Adipocyte (in vitro differentiated cells): ENCODE measurements at regions not wholly inside any gene's neighbourhood (a gene's known extent, or its start where the extent isn't known, plus 50 kb on each side); places are given as distances from the start of the nearest gene placed in this dataset.

Experiments
- DNase-seq: peaks from one replicate; pipeline ENCODE4 v3.0.0-alpha.2; 2015; ENCODE audit warnings: low read depth
- H3K27me3 ChIP-seq: replicated peaks from 2 replicates; pipeline ENCODE4 v1.7.0; 2013; ENCODE audit warnings: mild to moderate bottlenecking, low read length, moderate library complexity; ENCODE audit not compliant: control insufficient read depth, insufficient read depth
- H3K36me3 ChIP-seq: 2 replicates; pipeline ENCODE4 v1.7.0; 2013; ENCODE audit warnings: low read length, mild to moderate bottlenecking, moderate library complexity; ENCODE audit not compliant: control insufficient read depth, insufficient read depth, severe bottlenecking
- H3K4me1 ChIP-seq: 2 replicates; pipeline ENCODE4 v1.7.0; 2013; ENCODE audit warnings: mild to moderate bottlenecking, low read length, moderate library complexity; ENCODE audit not compliant: control insufficient read depth, insufficient read depth
- H3K4me3 ChIP-seq: 2 replicates; pipeline ENCODE4 v1.7.0; 2013; ENCODE audit warnings: mild to moderate bottlenecking, low read length, moderate library complexity
- H3K9ac ChIP-seq: 2 replicates; pipeline ENCODE4 v1.7.0; 2013; ENCODE audit warnings: mild to moderate bottlenecking, low read length, moderate library complexity
- H3K9me3 ChIP-seq: 2 replicates; pipeline ENCODE4 v1.7.0; 2013; ENCODE audit warnings: mild to moderate bottlenecking, low read length, moderate library complexity; ENCODE audit not compliant: control insufficient read depth

DNA sequence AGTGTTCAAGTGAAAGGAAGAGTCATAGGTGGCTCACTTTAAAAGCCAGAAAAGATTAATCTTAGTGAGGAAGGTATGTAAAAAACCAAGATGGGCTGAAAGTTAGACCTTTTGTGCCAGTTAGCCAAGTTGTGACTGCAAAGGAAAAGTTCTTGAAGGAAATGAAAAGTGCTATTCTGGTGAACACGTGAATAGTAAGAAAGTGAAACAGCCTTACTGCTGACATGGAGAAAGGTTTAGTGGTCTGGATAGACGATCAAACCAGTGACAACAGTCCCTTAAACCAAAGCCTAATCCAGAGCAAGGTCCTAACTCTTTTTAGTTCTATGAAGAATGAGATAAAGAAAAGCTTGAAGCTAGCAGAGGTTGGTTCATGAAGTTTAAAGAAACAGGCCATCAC is 106.4 kb downstream of the CTH start:
- H3K4me3 ChIP-seq: no peak overlapping the region
- H3K36me3 ChIP-seq: no peaks in the 10 kb centered on the region
- no peak for DNase-seq
- H3K9me3 ChIP-seq: no peaks in the 10 kb centered on the region
- H3K9ac ChIP-seq: no peak overlapping the region
- H3K27me3 ChIP-seq: no peaks in the 10 kb centered on the region
- H3K4me1 ChIP-seq: no peaks in the 10 kb centered on the region

DNA sequence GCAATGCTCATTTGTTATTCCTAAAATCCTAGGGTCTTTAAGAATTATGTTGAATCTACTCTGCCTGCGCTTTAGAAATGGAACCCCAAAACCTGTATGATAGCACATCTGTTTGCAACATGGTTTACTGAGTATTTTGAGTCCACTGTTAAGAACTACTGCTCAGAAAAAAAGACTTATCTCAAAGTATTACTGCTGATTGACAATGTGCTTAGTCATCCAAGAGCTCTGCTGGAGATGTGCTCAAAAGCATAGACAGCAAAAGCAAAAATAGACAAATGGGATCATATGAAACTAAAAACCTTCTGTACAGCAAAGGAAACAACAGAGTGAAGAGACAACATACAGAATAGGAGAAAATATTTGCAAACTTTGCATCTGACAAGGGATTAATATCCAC is 107.0 kb downstream of the CTH start:
- no peak overlapping the region for H3K4me3 ChIP-seq
- no peaks in the 10 kb centered on the region for H3K9me3 ChIP-seq
- H3K4me1 ChIP-seq: no peaks in the 10 kb centered on the region
- H3K27me3 ChIP-seq: no peaks in the 10 kb centered on the region
- no peak overlapping the region for H3K9ac ChIP-seq
- DNase-seq: no peak
- no peaks in the 10 kb centered on the region for H3K36me3 ChIP-seq

DNA sequence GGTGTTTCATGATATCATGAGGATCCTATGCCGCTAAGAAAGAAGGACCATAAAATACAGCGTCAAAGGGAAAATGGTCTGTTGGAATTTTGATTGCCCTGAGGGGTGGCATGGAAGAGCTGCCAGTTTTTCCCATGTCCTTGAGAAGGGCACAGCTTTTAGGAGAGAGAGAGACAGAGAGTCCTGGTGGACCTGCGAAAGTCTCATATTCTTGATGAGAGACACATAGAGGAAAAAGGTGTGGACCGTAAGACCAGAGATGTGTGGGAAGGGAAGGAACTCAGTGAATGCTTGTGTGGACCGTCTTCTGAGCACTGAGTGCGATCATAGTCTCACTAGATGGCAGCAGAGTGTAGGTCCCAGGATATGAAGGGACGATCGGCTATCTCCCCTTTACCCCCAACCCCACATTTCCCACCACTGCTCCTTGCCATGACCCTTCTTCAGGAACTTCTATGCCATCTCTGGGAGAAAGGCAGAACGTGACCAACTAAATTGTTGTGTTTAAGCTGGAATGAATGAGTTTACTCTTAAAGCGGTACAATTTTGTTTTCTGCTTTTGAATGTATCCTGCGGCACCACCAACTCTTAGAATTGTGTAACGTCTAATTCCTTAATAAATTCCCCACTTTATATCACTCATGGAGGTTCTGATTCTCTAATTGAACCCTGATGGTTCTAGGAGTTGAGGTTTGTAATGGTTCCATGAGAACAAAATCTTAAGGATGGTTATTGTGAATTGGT is 117.7 kb downstream of the CTH start:
- H3K4me3 ChIP-seq: no peak overlapping the region
- no peaks in the 10 kb centered on the region for H3K27me3 ChIP-seq
- no peaks in the 10 kb centered on the region for H3K4me1 ChIP-seq
- no peaks in the 10 kb centered on the region for H3K9me3 ChIP-seq
- H3K36me3 ChIP-seq: no peaks in the 10 kb centered on the region
- peak; percentile 66 for DNase-seq
- H3K9ac ChIP-seq: no peak overlapping the region

DNA sequence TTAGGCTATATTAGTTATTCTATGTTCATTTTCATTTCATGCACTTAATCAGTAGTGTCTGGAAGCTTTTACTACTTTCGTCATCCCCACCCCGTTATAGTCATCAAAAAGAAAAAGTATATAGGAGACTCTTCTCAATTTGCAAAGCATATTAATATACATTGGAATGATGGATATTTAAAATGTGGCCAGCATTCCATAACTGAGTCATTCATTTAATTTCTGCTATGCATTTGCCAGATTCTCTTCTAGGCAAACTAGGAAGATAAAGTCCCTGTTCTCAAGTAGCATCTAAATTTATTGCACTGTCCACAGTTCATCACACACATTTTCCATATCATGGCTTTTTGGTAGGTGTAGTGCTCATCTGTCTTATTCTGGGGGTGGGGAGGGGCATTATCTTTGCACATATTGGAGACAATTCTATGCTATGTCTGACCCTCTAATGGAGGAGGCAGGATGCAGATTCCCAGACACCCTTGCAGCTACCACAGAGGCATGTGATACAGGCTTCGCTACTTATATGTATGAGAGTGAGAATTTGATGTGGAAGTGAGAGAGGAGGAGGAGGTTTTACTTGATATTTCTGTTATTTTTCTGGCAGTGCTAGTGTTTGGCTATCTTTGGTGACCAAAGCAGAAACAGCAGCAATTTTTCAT is 125.8 kb downstream of the CTH start:
- no peaks in the 10 kb centered on the region for H3K36me3 ChIP-seq

DNA sequence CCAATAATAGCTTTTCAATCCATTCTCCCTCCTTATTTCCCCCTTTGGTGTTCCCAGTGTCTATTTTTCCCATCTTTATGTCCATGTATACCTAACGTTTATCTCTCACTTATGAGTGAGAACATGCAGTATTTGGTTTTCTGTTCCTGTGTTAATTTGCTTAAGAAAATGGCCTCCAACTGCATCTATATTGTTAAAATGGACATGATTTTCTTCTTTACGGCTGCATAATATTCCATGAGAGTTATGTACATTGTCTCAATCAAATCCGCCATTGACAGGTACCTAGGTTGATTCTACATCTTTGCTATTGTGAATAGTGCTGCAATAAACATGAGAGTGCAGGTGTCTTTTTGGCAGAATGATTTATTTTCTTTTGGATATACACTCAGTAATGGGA is 126.7 kb downstream of the CTH start:
- H3K9me3 ChIP-seq: no peaks in the 10 kb centered on the region
- no peaks in the 10 kb centered on the region for H3K4me1 ChIP-seq
- no peaks in the 10 kb centered on the region for H3K36me3 ChIP-seq
- H3K27me3 ChIP-seq: no peaks in the 10 kb centered on the region
- no peak for DNase-seq
- H3K9ac ChIP-seq: no peak overlapping the region
- H3K4me3 ChIP-seq: no peak overlapping the region

More for the DNA sequence above, 125.8 kb downstream of the CTH start:
- no peaks in the 10 kb centered on the region for H3K9me3 ChIP-seq
- no peak overlapping the region for H3K4me3 ChIP-seq
- DNase-seq: peak; percentile 7
- H3K27me3 ChIP-seq: no peaks in the 10 kb centered on the region
- H3K9ac ChIP-seq: no peak overlapping the region
- no peaks in the 10 kb centered on the region for H3K4me1 ChIP-seq

DNA sequence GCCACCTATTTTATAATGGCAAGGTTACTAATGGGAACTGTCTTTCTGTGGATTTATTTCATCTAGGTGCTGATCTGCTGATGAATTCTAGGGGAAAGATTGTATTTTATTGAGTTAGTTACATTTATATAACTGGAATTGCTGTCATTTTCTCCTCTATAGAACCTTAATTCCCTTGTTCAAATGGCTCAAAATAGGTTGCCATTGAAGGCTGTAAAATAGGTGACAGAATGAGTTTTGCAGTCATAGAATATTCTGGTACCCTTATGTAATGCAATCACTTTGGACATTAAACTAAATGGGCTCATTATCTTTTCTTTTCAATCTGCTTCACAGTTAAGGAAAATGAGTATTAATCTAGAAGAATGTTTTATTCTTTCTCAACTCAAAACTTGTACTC is 131.0 kb downstream of the CTH start:
- no peaks in the 10 kb centered on the region for H3K4me1 ChIP-seq
- H3K4me3 ChIP-seq: no peak overlapping the region

DNA sequence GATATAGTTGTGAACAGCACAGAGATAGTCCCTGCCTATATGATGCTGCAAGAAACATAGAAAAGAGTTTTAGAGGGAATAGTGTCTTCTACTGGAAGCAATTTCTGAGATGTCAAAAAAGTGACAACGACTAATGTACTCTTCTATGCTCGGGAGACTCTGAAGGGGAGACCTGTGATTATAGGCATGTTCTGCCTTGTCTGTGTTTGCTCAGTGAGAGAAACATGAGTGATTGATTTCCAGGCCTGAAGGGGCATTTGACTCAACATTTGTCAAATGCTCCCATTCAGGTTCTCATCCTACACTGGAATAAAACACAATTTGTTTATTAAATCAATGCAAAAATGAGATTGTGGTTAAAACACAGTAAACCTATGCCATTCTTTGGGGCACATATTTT is 131.8 kb downstream of the CTH start:
- Histone ChIP-seq H3K4me3 (no peak overlapping the region), H3K9ac (no peak overlapping the region), H3K36me3 (no peaks in the 10 kb centered on the region), H3K27me3 (no peaks in the 10 kb centered on the region), H3K9me3 (no peaks in the 10 kb centered on the region), H3K4me1 (no peaks in the 10 kb centered on the region)
- DNase-seq: no peak

More for the DNA sequence above, 131.0 kb downstream of the CTH start:
- Histone ChIP-seq H3K9ac (no peak overlapping the region), H3K27me3 (no peaks in the 10 kb centered on the region), H3K36me3 (no peaks in the 10 kb centered on the region), H3K9me3 (no peaks in the 10 kb centered on the region)
- DNase-seq: no peak

DNA sequence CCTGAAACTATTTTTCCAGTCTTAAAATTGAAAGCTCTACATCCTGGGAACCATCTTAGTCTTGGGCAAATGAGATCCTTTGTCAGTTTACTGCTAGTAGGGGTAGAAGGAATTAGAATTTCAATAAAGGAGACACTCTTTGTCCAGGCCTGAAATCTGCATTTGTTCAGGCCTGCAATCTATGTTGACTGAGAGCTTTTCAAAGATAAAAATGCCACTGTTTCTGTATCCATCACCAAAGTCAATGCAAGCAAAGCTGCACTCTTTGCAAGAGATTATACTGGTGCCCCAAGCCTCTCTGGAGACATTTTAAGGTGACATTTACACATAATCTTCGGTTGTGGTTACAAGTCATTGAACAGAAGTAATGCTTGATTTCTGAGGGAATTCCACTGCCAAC is 135.7 kb downstream of the CTH start:
- Histone ChIP-seq H3K9me3 (no peaks in the 10 kb centered on the region), H3K4me1 (peaks cover 8% of the 10 kb centered on the region), H3K9ac (no peak overlapping the region), H3K36me3 (no peaks in the 10 kb centered on the region), H3K4me3 (no peak overlapping the region), H3K27me3 (no peaks in the 10 kb centered on the region)
- DNase-seq: no peak

DNA sequence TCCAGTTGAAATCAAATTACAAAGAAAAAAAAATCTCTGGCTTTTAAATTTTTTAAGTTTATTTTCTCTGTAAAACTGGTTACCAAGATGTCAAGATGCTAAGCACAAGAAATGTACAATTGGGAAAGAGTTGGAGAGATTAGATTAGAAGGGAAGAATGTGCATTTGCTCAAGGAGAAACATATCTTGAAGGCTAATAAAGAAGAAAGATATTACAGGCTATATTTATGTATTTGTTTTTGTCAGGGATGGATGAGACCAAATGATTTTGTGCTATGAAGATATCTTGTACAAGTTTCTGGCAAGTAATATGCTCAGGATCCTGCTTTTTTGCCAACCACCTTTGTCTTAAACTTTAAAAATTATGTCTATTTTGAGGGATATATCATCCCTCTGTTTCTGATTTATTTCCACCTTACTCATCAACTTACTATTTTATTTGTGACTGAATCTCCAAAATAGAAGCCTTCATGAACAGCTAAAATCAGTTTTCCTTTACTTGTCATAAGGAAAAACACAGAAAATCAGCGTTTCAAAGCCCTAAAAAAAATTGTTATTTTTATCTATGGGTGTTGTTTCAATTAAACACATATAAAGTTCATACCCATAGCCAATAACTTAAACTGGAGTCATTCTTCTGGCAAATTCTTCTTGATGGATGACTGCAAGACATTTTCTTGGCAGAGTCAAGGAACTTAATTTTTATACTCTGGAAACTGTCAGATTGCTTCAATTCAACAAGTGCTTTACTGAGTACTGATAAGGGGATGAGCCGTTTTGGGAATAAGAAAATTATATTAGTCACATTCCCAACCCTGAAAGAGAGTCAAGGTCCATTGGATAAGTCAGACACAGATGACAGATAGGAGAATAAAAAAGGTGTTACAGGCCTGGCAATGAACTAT is 141.8 kb downstream of the CTH start:
- Histone ChIP-seq H3K36me3 (no peaks in the 10 kb centered on the region), H3K9ac (no peak overlapping the region), H3K27me3 (no peaks in the 10 kb centered on the region), H3K9me3 (no peaks in the 10 kb centered on the region), H3K4me1 (peaks cover 12% of the 10 kb centered on the region), H3K4me3 (no peak overlapping the region)
- DNase-seq: no peak

DNA sequence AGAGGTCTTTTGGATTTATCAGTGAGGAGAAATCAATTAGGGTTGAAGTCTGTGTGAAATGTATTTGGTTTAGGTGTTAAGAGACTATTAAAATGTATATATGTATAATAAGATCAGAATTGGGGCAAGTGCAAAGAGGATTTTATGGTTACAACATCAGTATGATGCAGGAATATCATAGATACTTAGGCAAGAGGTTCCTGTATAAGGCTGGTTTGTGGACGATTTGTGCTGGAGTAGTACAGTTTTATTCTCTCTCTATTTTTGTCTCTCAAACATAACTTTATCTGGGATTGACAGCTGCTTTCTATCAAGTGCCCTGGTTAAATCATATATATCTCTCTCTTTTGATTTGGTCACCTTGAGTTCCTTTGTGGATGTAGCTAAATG is 142.5 kb downstream of the CTH start:
- Histone ChIP-seq H3K4me3 (no peak overlapping the region), H3K9ac (no peak overlapping the region), H3K9me3 (no peaks in the 10 kb centered on the region), H3K36me3 (no peaks in the 10 kb centered on the region), H3K4me1 (peaks cover 7% of the 10 kb centered on the region), H3K27me3 (no peaks in the 10 kb centered on the region)
- no peak for DNase-seq

DNA sequence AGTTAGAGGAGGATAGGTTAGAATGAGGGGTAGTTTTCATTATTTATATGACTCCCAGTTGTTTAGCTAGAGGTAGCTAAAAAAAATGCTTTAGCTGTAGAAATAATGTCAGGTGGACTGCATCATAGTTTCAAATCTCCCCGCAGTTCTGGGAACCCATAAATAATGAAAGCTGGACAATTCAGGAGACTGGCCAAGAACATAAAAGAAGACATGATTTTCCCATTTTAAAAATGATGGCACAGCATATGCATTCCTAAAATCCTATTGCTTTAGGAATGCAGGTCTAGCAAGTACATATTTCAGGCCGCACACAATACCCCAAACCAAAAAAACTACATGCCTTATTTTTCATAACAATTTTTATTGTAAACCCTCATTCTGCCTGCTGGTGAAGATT is 143.3 kb downstream of the CTH start:
- peaks cover 4% of the 10 kb centered on the region for H3K4me1 ChIP-seq
- no peak overlapping the region for H3K4me3 ChIP-seq
- H3K9me3 ChIP-seq: no peaks in the 10 kb centered on the region
- no peaks in the 10 kb centered on the region for H3K36me3 ChIP-seq
- no peak for DNase-seq
- H3K27me3 ChIP-seq: no peaks in the 10 kb centered on the region
- H3K9ac ChIP-seq: no peak overlapping the region
